VCaP (cell line): ENCODE measurements at regions not wholly inside any gene's neighbourhood (a gene's known extent, or its start where the extent isn't known, plus 50 kb on each side); places are given as distances from the start of the nearest gene placed in this dataset.

Source experiments
- H3K27ac ChIP-seq: fragments of 450-650 bp; 2 replicates; pipeline ENCODE4 v1.5.1; 2017
- TF ChIP-seq, protein P1 (sequence below): fragments of 450-650 bp; conservative IDR thresholded peaks from 2 replicates; pipeline ENCODE4 v1.5.1; 2017; ENCODE audit warnings: mild to moderate bottlenecking, moderate library complexity

DNA sequence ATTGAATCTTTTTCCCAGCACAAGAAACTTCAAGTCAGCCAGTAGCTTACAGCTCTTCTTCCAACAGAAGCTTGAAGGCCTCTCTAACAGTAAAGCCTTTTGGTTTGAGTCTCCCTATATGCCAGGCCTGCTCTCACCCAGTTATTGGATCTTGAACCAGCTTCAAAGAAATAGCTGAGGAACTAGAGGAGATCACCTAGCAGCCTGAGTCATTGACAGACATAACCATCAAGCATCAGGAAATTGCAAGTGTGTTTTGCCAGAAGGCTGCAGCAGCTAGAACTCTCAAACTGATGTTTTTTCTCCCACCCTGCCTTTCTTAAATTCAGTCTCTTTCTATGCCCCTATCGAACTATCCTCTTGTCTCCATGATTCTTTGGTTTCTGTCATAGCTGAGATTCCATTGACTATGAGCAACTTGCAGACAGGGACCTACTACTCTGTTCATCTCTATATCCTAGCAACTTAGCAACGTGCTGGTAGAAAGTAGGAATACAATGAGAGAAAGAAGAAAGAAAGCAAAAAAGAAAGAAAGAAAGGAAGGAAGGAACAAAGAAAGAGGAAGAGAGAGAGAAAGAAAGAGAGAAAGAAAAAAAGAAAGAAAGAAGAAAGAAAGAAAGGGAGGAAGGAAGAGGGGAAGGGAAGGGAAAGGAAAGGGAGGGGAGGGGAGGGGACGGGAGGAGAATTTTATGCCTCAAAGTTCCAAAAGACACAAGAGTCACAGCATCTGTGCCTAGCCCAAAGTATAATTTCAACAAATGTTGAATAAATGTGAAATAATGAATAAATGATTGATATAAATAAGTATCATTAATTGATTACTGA lies 60.0 kb upstream of the FGGY start:
- no peak overlapping the region for H3K27ac ChIP-seq
- TF ChIP-seq, protein P1, sequence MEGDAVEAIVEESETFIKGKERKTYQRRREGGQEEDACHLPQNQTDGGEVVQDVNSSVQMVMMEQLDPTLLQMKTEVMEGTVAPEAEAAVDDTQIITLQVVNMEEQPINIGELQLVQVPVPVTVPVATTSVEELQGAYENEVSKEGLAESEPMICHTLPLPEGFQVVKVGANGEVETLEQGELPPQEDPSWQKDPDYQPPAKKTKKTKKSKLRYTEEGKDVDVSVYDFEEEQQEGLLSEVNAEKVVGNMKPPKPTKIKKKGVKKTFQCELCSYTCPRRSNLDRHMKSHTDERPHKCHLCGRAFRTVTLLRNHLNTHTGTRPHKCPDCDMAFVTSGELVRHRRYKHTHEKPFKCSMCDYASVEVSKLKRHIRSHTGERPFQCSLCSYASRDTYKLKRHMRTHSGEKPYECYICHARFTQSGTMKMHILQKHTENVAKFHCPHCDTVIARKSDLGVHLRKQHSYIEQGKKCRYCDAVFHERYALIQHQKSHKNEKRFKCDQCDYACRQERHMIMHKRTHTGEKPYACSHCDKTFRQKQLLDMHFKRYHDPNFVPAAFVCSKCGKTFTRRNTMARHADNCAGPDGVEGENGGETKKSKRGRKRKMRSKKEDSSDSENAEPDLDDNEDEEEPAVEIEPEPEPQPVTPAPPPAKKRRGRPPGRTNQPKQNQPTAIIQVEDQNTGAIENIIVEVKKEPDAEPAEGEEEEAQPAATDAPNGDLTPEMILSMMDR = no peak

DNA sequence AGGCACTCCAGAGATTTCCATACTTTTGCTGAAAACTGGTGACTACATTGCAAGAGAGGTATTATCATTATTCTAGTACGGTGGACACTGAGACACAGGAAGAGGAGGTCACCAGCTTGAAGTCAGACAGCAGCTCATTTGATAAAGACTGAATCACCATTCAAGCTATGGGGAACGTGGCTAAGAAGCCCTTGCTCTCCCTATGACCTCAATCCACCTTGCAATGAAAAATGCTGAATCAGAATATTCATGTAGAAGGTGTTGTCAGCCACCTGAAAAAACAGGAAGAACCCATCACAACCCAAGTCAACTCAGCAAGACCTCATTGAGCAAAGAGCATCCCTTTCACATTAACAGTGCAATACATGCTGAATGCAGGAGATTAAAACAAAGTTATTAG lies 59.0 kb upstream of the FGGY start:
- TF ChIP-seq, protein P1 = no peak

DNA sequence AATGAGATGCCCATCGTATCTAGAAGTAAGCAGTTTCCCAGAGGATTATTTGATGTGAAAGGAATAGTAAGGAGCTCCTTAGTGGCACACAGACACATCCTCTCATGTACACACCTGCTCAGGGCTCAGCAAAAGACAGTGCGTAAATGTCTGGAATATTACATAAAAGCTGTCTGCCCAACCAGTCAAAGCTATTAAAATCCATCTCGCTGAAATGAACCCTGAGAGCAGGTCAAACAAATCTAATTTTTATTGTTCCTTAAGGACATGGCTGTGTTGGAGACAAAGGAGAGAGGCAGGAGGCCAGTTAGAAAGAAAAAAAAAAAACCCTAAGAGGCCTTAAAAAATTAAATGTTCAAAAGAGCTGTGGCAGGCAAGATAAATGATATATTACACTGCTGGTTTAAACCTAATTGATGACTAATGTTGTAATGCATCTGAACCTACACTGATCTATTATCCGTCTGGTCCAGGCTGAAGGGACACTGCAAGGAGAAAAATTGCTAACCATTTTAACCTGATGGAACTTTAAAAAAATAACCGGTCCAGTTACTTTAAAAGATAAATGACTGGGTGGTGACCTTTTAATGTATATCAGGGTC lies 58.5 kb upstream of the FGGY start:
- no peak overlapping the region for H3K27ac ChIP-seq
- TF ChIP-seq, protein P1 = no peak

More for the DNA sequence above, 59.0 kb upstream of the FGGY start:
- H3K27ac ChIP-seq = no peak overlapping the region

DNA sequence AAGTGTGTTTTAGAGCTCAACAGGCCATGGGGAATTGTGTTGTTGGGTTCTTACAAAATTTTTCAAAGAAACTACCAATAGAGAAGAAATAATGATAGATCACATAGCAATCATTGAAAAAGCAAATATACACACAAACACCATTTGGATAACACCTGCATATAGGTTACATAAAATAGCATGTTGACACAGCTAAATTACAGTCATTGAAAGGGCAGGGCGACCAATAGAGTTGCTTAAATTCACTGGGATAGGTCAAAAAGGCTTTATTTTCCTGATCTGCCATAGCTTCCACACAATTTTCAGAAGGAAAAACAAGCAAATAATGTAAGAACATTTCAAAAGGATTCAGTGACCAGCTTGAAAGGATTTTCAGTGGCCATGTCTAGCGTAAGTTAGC lies 57.9 kb upstream of the FGGY start:
- TF ChIP-seq, protein P1 = no peak

DNA sequence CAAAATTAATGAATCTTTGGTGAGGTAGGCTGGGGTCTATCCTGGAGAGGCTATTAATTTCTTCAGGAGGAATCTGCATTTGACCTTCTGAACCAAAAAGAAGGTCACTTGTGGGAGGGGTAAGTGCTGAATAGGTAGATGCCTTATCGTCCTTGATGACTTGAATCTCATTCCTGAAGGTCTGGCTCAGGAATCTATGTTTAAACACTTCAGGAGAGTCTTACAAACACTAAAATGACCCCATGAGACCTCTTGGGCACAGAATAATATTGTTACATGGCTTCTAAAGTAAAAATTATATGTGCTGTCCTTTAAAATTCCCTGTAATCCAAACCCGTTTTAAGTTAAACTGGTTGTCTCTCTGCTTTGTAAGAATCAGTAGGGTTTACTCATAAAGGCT lies 55.0 kb upstream of the FGGY start:
- no peak overlapping the region for H3K27ac ChIP-seq
- TF ChIP-seq, protein P1 = no peak

More for the DNA sequence above, 57.9 kb upstream of the FGGY start:
- H3K27ac ChIP-seq = no peak overlapping the region

DNA sequence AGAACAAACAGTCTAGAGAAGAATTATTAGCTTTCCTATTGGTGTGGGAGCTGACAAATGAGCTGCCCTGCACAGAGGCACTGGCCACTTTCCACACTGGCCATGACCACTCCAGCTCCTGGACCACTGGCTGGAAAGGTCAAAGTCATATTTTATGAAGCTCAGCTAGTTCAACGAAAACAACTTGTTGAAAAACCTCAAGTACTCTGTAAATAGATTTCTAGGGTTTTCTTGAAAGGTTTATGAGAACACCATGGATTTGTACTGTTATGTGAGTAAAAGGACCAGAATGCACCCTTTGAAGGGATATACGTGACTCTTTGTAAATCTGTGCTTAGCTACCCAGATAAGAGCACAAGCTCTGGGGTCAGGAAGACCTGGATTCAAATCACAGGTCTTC lies 54.5 kb upstream of the FGGY start:
- H3K27ac ChIP-seq = no peak overlapping the region
- TF ChIP-seq, protein P1 = no peak

DNA sequence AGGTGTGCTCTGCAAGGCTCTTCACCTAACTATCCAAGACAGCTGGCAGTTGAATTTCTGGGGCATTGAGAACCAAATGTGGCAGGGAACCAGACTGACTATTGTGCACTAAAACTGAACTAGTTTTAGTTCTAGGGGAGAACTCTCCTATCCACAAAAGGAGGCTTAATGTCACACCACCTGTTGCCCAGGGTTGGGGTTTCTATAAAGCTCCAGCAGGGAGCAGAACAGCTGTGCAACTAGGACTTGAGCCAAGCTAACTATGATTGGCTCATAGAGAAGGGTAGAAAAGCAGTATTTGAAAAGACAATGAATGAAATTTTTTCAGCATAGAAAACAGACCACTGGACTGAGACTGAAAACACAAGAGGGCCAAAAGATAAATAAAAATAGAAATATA lies 53.3 kb upstream of the FGGY start:
- H3K27ac ChIP-seq = no peak overlapping the region
- TF ChIP-seq, protein P1 = no peak
